SKM-1 (cell line): ENCODE measurements at regions not wholly inside any gene's neighbourhood (a gene's known extent, or its start where the extent isn't known, plus 50 kb on each side); places are given as distances from the start of the nearest gene placed in this dataset.
"Not testable (repeated sequence)": the region's sequence is repeated elsewhere in the genome, so short reads cannot be mapped to it uniquely, and the experiment has no call there.

Source experiments
- DNase-seq: peaks from one replicate; lab custom pipeline; 2025; ENCODE audit not compliant: unreplicated experiment; lab: John Stamatoyannopoulos, UW

GRCh38 chr18:21928925-21929324 lies 188.3 kb downstream of the MIB1 start:
- no peak for DNase-seq

GRCh38 chr18:21930177-21930576 lies 189.6 kb downstream of the MIB1 start:
- no peak for DNase-seq

- no peak for DNase-seq
These were observed 193.6 kb downstream of the MIB1 start for GRCh38 chr18:21933931-21934765.

DNA sequence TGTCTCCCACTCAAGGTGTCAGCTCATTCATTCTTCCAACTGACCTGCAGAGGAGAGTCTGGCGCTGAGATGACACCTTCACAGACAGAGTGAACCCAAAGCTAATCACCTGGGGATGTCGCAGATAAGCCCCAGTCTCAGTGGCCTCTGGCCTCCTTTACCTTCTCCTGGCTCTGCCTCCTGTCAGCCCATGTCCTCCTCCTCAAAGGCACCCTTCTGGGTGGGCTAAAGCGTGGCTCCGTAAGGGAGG lies 194.1 kb downstream of the MIB1 start:
- no peak for DNase-seq

GRCh38 chr18:21943456-21943855 lies 202.9 kb downstream of the MIB1 start:
- DNase-seq, result peak; percentile 83

DNA sequence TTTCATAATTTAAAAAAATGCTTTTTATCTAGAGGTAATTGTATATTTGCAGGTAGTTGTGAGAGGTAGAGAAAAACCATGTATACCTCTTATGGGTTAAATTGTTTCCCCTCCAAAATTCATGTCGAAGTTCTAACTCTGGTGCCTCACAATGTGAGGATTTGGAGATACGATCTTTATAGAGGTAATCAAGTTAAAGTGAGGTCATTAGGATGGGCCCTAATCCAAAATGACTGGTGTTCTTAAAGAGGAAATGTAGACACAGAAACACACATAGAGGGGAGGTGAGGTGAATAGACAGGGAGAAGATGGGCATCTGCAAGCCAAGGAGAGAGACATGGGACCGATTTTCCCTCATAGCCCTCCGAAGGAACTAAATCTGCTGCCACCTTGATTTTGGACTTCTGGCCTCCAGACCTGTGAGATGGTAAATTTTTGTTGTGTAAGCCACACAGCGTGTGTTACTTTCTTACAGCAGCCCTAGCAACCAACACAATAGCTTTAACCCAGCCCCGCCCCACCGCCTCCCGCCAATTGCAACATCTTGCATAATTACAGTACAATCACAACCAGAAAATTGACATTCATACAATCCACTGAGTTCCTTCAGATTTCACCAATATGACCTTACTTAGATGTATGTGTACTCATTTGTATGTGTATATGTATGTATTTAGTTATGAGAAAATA lies 208.9 kb downstream of the MIB1 start:
- DNase-seq, result no peak

DNA sequence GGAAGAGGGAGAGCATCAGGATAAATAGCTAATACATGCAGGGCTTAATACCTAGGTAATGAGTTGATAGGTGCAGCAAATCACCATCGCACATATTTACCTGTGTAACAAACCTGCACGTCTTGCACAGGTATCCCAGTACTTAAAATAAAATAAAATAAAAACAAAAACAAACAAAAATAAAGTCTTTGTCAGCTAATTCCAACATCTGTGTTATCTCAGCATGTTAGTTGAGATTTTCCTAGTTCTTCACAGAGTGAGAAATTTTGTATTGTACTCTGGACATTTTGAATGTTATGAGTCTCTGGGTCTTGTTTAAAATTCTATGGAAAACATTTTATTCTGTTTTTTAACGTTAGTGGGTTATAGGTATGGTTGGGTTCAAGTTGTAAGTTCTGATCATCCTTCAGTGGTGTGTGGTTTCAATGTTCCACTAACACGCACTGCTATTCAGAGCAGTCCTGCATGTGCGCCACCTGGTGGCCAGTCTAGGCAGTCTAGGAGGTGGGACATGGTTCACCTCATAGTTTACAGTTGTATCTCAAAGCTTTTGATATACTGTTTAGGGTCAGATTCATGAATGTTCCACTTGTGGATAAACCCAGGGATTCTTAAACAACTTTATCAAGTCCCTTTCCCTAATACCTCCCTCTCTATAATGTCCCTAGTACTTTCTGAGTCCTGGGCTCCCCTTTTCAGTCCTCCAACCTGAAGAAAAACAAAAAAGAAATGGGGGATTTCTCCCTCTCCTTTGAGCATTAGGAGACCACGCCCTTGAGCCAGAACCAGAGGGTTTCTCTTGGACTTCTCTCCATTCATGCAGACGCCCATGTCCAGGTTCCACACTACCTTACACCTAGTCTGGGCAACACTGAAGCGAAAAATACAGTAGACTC lies 213.4 kb upstream of the GATA6 start:
- DNase-seq, result peak; percentile 34

DNA sequence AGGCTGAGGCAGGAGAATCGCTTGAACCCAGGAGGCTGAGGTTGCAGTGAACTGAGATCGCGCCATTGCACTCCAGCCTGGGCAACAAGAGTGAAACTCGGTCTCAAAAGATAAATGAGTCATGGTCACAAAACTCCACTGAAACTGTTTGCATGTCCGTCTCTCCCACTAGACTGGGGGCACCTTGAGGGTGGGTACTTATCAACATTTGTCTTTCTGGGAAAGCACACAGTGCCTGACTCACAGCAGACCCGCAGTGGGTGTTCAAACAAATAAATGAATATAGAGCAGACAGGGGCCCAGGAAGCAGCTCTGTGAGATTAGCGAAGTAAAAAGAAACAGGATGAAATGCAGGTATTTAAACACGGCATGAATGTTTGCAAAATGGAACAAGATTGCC lies 211.1 kb upstream of the GATA6 start:
- DNase-seq, result no peak

DNA sequence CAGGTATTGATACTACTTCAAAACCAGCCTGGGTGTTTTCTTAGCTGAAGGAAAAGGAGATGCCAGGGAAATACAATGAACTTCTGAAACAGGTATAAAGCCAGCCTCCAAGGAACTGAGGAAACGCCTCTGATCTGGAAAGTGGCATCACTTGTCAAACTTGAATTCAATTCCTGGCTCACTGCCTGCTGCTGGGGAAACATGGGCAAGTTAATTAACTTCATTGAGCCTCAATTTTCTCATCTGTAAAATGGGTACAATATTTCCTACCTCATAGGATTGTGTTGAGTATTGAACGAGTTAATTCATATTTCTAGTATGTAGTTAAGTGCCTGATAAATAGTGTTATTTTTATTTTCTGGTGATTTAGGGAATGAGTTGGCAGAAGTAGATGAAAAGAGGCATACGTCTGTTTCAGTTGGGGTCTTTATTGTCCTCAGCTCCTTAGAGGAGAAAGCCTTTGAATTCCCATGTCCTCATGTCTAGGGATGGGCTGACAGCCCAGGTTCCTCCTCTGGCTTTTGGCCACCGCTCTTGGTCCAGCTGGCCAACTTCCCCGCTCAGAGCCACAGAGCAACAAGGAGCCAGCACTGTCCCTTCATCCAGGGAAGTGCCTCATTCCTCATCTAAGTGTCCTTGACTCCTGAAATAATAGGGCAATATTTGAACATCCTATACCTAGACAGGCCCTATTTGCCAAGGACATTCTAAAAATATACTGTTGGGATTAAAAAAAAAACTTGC lies 210.5 kb upstream of the GATA6 start:
- no peak for DNase-seq

GRCh38 chr18:21960189-21960588 lies 209.2 kb upstream of the GATA6 start:
- no peak for DNase-seq

DNA sequence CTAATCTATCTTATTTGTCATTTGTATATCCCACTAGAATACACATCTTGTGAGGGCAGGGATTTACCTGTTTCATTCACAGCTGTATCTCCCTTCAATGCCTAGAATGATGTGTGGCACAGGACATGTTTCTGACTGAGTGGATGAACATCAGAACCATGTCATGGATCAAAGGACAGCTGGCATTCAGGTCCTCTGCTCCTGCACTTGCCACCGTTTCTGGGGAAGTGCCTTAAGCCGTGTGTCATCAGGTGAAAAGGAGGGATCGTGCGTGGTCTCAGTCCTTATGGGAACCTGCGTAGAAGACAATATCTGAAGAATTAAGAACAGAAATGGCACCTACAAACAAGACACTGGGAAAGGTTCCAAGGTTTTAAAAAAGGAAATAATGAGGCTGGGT lies 206.1 kb upstream of the GATA6 start:
- no peak for DNase-seq

GRCh38 chr18:21968338-21968737 lies 201.1 kb upstream of the GATA6 start:
- no peak for DNase-seq

GRCh38 chr18:21972281-21972680 lies 197.1 kb upstream of the GATA6 start:
- no peak for DNase-seq

DNA sequence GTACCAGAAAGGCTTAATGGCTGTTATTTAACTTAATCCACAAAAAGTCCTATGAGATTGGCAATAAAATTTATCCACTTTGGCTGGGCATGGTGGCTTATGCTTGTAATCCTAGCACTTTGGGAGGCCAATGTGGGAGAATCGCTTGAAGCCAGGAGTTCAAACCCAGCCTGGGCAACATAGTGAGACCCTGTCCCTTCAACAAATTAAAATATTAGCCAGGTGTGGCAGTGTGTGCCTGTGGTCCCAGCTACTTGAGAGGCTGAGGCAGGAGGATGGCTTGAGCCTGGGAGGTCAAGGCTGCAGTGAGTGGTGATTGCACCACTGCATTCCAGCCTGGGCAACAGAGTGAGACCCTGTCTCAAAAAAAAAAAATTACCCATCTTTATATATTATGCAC lies 193.4 kb upstream of the GATA6 start:
- not testable (repeated sequence) for DNase-seq

- DNase-seq, result no peak
These were observed 190.7 kb upstream of the GATA6 start for GRCh38 chr18:21978546-21979170.

DNA sequence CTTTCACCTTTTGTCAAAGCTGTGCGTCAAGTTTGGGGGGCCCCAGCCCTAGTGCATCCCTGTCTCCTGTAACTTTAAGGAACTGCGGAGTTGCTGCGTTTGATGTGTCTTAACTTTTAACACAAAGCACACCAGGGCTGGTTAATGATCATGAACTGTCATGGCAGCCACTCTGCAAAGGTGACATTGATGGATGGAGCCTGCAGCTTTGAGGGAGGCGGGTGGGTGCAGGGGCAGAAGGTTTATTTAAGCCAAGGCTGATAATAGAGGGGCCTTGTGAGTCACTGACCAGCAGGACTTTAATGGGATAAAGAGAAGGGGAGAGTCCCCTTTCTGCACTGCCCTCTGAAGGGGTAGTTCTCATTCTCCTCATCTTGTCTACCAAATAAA lies 190.2 kb upstream of the GATA6 start:
- DNase-seq, result no peak

DNA sequence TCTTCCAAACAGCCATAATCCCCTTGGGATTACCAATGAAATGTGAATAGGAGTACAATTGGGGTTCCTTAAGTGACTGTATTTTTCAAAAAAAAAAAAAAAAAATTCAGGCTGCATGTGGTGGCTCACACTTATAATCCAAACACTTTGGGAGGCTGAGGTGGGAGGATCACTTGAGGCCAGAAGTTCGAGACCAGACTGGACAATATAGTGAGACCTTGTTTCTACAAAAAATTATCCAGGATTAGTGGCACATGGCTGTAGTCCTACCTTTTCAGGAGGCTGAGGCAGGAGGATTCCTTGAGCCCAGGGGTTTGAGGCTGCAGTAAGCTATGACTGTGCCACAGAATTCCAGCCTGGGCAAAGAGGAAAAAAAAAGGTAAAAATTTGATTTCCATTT lies 189.6 kb upstream of the GATA6 start:
- DNase-seq, result no peak

DNA sequence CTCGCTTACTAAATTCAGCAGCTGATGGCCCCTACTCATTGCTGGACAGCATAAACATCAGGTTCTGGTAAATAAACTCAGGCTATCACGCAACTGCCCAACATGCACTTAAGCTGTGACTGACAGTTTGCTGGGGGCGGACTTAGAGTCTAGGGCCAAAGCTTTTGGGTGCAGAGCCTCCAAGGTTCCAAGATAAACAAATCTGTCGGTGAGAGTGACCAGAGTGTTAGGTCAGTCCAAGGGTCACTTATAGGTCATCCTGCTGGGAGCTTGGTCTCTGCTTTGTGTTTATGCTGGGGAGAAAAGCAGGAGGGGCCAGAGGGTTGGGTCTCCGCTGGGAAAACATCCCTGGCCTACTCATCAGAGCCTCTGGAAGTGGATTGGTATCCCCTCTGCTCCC lies 188.6 kb upstream of the GATA6 start:
- DNase-seq, result no peak

DNA sequence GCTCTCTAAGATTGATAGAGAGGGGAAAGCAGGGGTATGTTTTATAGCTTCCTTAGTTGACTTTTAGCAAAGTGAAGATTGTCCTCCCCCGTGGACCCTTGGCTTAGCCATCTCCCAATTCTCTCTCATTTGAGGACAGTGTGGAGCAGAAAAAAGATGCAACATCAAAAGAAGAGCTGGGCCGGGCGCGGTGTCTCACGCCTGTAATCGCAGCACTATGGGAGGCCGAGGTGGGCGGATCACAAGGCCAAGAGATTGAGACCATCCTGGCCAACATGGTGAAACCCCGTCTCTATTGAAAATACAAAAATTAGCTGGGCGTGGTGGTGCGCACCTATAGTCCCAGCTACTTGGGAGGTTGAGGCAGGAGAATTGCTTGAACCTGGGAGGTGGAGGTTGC lies 187.9 kb upstream of the GATA6 start:
- DNase-seq, result not testable (repeated sequence)

DNA sequence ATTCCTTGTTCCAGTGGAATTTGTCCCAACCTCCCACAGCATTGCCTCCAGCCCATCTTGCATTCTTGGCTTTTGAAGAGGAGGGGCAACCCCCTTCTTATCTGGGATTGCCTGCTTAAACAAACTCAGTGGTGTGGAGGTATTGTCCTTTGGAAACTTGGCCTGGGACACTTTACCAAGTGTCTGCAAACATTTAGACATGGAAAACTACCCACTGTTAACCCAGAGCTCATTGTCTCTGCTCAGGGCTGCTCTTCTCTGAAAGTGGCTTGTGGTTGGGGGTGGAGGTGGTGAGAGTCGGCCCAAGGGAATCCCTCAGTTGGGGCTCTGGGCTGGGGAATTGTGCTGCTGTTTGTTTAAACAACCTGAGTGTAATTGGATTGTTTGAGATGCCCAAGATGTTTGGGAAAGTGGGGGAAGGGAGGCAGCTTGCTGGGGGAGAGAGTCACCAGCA lies 178.3 kb upstream of the GATA6 start:
- no peak for DNase-seq

GRCh38 chr18:21991886-21992285 lies 177.5 kb upstream of the GATA6 start:
- no peak for DNase-seq
